SIG-M5 (cell line): ENCODE measurements at regions not wholly inside any gene's neighbourhood (a gene's known extent, or its start where the extent isn't known, plus 50 kb on each side); places are given as distances from the start of the nearest gene placed in this dataset.

Experiments
- DNase-seq: peaks from one replicate; lab custom pipeline; 2025; lab: John Stamatoyannopoulos, UW

DNA sequence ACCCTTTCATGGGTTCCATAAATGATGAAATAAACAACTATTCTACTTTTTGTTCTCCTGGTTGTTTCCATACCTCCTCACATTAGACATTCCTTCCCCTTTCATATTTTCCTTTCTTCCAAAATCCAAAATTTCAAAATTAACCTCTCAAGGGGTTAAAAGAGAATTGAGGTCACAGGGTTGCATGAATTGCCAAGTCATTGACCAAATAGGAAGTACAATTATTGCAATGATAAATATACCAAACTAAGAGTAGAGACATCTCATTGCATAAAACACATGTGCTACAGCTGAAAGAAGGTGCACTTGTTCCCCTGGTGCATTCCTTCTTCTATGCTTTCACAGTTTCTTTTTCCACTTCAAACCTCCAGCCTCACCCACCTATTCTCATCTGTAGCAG lies 136.1 kb downstream of the KCTD12 start:
- DNase-seq: no peak

DNA sequence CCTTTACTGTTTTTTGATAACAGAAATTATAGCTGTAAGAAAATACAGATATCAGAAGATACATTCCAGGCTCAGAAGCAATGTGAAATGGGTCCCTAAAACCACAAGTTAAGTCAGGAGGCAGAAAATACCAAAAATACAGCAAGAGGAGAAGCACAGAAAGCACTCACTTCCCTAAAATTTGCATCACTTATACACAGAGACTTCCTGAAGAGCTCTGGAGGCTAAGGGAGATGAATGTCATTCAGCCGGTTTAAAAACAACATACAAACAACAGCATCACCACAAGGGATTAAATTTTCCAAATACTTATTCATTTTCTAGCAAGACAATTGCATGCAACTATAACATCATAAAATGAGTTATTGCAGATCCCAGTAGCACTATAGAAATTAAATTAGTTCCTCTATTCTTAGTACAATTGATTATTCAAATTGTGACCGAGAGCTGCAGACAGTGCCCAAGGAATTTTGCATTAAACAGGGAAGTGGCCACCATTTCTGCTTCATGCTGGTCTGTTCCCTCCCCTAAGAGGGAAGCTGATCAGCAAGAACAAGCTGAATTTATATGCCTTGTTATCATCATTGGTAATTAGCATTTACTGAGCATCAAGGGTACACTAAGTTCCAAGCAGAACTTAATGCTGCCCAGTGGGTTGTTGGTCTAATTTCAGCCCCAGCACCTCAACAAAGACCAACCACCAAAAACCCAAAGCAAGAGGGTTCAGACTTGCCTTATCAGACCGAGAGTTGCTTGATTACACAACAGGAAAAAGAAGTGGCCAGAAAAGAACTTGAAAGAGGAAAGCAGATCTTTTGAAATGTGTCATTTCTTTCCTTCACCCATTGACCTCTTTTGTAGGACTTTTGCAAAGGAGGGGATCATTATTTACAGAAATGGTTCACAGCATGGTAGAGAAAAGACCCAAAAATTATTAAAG lies 140.7 kb downstream of the KCTD12 start:
- peak; percentile 94 for DNase-seq

DNA sequence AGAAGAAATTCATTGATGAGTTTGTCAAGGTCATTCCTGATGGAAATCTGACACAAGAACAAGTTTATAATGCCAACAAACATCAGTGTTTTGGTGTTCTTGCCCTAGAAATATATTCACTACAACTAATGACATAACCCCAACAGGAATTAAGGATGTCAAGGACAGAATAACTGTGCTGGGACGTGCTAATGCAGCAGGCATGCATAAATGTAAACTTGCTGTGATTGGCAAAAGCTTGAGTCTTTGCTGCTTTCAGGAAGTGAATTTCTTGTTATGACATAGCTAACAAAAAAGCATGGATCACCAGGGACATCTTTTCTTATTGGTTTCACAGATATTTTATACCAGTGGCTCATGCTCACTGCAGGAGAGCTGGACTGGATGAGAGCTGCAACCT lies 144.6 kb downstream of the KCTD12 start:
- DNase-seq: no peak

DNA sequence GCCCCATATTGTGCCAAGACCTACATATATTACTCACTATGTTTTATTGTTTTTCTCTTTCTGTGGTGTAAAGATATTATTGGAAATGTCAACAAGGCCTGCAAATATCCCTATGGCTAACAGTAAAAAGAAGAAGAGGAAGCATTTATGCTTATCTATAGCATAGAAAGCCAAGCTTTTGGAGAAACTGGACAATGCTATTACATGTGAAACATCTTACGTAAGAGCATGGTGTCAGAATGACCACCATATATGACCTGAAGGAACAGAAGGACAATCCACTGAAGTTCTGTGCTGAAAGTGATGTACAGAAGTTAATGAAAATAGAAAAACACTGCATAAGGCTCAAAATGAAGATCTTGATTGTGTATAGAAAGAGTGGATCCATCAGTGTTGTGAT lies 145.2 kb downstream of the KCTD12 start:
- no peak for DNase-seq

DNA sequence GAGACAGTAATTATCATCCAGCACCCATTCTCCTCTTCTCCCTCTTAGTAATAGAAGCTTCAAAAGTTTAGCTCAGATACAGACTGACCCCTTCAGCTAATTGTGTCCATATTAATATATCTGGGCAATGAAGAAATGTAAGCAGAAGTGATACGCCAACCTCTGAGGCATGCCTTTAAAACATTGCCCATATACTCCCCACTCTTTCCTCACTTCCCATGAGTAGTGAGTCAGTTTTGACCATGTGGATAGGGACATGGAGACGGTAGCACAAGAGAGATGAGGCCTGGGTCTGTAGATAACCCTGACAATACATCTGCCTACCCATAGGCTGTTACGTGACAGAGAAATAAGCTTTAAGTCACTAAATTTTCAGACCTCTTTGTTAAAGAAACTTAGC lies 147.6 kb downstream of the KCTD12 start:
- no peak for DNase-seq

DNA sequence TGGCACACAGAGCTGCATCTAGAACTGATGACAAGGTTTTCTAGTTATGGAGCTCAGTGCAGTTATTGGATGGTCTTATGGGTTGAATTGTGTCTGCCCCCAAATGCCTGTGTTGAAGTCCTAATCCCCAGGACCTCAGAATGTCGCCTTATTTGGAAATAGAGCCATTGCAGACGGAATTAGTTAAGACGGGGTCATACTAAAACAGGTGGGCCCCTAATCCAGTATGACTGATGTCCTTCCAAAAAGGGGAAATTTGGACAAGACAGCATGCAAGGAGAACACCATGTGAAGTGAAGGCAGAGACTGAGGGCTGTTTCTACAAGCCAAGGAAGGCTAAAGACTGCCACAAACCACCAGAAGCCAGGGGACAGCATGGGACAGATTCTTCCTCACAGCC lies 148.7 kb downstream of the KCTD12 start:
- DNase-seq: no peak

DNA sequence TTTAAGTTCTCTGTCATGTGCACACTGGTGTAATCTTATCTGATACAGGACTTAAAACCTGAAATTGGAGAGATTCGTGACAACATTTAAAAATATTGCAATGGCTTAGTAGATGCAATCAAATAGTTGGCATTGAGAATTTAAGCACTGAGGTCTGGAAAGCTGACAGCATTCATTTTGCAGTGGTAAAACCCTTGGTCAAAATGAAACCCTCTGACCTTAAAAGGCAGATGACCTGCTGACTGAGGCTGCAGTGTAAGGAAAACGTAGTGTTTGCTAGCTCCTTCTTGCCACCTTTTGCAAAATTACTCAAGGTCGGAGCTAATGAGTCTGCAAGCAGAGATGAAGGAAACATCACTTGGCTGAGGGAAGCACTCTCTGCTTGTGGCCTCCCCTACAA lies 150.6 kb downstream of the KCTD12 start:
- no peak for DNase-seq

DNA sequence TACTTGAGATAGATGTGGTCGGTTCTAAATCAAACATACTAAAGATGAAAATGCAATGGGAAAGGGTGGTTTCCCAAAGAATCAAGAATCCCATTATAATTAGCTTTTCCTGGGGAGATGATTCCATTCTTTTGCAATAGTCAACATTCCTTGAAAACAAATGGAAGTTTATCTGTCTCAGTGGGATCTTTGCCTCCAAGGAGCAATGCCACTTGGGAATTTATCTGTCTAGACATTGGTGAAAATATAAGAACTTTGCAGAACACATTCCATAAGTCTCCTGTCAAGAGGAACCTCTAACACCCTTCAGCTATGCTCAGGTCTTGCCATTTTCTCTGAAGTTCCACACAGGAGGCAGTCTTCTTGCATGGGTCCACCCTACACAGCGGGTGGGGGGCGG lies 152.5 kb downstream of the KCTD12 start:
- no peak for DNase-seq

DNA sequence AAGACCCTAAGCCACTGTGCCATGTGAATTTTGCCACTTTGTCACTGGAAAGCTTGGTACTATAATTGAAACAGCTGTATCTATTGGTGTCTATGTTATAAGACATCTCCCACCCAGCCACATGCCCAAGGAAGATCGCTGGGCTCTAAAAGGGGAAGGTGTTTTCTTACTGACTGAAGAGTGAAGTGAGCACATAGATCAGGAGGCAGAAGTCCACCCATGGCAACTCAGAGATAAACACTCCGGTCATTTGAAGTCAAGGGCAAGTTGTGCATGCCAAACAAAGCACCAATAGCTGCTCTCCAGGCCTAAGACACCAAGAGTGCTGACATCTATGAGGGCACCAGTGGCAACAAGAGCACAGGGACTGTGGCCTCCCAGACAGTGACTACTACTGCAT lies 153.8 kb downstream of the KCTD12 start:
- DNase-seq: no peak

DNA sequence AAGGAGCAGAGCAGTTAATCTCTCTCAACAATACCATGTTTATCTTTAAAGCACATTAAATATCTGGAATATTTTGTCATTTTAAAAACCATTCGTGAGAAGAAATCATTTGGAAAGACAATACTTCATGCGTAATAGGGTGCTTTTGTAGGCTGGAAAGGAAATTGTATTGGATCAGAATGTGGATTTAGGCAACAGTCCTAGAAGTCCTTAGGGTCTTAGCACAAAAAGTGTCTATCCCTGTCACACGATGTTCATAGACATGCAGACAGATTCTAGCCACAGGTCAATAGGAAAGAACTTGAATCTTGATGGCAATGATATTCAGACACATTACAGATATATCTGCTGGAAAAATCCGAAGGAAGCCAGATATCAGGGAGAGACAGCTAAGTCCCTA lies 156.0 kb downstream of the KCTD12 start:
- DNase-seq: no peak

DNA sequence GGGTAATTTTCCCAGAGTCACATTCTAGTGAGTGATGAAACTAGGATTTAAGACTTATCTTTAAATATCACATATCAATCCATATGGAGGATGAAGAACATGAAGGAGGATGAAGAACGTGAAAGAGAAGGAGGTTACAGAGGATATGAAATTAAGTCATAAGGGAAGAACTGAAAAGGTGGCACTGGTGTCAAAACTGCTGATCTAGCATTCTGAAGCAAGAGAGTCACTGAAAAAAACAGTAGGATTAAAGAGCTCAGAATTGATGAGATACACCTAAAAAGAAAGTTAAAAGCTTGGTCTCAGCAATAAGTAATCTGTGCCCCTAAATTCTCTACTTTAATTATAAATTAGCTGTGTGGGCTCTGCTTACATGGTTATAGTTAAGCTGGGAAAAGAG lies 156.5 kb downstream of the KCTD12 start:
- DNase-seq: no peak

DNA sequence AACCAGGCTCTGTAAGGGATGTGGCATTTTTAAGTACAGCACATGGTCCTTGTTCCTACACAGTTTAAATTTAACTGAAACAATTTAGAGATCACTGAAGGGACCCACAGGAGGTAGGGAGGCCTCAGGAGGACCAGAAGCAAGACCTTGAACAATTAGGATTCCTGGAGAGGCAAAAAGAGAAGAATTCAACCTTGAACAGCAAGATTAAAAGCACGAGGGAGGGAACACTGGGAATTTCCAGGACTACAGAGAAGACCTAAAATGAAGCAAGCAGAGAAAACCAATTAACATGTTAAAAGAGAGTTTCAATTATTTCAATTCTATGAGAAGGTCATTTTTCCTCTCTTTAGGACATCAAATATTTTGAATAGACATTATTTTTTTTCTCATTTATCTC lies 160.3 kb downstream of the KCTD12 start:
- no peak for DNase-seq

DNA sequence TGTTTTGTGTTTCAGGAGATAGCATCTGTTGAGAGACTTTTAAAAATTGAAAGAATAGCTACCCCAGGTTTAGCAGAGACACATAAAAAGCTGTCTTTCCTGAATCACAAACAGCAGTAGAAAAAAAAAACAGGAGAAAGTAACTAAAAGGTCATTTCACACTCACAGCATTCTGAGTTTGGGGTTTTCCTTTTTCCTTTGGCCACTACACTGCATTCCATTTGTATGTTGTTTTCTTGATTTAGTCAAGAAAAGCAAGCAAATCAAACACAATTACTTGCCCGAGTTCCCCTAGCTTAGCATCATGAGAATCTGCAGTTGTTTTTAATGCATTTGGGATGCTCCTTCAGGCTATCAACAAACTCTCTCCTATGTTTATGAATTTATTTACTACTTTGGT lies 161.0 kb downstream of the KCTD12 start:
- DNase-seq: no peak

DNA sequence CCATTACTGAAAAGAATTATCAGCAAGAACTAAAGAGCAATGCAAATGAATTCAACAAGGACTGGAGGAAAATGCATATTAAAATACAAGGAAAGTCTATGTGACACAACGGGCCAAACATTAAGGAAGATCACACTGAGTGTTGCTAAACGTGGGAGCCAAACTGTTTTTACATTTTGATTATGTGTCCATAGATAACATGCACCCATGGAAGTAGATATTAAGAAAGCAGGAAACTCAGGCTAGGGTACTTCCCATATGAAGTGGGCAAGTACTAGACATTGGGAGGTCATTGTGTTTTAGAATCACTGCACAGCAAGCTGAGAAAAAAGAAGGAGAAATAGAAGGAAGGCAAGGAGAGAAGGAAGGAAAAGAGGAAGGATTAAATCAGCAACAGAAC lies 161.8 kb downstream of the KCTD12 start:
- no peak for DNase-seq

DNA sequence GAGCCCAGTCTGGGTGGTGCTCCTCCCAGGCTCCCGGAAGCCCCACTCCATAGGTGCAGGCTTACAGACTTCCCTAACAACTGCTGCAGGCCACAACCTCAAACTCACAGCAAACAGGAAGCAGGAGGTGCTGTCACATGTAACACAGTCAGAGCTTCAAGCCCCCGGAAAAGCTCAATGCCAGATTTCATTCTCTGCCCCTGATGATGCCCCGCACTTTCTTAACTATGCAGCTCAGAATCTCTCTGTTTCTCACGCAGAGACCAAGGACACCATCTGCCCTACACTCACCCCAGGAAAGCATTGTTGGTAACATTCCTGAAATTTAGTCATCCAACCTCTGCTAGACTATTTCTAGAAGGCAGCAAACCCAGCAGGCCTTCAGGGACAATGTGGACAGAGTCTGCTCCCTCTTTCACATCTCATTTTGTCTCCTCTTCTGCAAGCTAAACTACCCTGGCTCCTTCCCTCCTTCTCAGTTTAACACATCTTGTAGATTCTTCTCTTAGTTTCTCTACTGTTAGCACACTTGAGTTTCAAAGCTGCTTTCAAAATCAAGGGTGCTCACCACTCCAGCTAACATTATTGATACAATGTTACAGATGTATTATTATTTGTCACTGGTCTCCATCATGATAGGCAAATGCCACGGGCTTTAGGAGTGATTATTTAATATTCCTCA lies 162.5 kb downstream of the KCTD12 start:
- no peak for DNase-seq

DNA sequence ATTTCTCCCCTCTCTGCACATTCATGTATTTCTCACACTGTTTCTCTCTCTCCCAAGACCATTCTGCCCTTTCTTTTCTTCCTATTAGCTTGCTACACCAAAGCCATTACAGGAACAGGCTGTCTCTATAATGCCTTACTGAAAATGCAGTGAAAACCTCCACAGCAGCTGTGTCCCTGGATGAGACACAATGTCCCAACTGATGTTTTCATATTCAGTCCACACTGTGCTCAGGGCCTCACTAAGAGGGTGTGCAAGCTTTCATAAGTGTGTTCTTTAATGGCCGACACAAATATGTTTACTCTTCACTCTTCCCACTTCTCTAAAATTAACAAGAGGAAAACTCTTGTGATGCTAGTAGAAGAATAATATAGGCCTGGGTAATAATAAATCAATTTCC lies 163.4 kb downstream of the KCTD12 start:
- no peak for DNase-seq

DNA sequence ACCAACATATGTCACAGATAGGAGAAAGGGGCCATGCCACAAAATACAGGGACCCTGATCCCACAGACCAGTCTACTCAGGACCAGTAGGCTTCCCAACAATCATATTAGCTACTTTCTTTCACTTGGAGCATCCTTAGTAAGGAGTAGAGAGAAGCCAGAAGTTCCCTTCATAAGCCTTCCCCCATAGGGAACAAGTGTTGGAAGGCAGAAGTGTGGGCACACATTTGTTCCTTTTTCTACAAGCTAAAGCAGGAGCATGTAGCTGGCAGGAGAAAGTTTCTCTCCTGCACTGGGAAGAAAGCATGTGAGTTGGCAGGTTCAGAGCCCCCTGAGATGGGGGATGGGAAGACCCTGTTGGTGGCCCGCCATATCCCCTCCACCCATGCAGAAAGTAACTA lies 165.4 kb downstream of the KCTD12 start:
- DNase-seq: no peak

DNA sequence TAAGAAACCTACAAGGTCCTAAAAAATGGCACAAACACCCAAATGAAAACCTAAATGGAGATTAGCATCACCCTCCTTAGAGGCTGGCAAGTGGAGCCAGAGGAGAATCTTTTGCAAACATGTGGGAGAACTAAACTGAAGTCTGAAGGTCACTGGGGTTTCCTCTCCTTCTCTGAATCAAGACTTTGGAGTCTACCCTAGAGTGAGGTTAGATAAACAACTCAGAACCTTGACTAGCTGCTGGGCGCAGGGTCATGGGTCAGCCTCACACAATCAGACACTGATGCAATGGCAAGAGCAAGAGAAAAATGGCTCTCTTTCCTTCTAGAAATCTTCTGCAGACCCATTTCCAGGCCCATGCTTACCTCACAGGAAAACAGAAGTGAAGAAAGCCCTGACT lies 165.8 kb downstream of the KCTD12 start:
- no peak for DNase-seq

DNA sequence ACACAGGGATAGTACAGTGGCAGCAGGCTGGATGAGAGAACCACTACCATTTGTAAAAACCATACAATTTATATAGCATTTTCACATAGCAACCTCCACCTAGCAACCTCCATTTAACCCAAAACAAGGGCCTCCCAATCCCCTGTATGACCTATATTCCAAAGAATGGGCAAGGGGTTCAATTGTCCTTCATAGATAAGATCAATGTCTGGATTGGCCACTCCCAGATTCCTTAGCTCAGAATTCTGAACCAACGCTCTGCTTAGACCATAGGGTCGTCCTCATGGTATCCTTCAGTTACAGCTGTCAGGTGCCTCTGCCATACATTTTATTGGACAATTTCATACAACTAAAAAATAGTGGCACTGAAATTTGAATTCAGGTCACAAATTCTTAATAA lies 166.2 kb downstream of the KCTD12 start:
- no peak for DNase-seq

DNA sequence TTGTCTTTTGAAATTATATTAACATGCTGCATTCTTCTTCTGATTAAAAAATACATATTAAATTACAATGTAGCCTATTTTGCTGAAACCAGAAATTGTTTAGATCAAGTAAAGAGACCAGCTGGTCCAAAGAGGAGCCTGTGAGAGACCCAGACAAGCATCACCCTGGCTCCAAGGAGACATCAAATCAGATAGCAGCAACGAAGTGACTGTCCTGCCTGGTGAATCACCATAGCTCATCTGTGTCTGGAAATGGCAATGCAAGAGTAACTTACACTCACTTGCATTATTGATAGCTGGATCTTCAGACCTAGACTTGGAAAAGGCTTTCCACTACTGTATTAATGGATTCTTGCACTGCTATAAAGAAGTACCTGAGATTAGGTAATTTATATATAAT lies 169.1 kb downstream of the KCTD12 start:
- DNase-seq: no peak

DNA sequence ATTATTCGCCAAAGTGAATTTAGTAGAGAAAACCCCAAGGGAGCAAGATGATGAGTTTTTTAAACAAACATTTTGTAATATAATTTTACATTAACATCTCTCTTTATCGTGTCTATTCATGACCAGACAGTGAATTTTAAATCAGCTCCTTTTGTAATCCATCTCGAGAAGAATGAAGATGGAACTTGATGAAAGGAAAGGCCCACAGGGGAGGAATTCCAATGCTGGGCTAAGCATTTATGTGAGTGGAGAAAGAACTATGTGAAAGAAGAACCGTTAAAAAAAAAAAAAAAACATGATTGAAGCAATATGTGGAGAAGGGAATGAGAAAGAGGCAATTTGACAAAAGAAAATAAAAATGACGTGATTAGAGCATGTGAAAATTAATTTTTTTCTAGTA lies 170.6 kb downstream of the KCTD12 start:
- no peak for DNase-seq

DNA sequence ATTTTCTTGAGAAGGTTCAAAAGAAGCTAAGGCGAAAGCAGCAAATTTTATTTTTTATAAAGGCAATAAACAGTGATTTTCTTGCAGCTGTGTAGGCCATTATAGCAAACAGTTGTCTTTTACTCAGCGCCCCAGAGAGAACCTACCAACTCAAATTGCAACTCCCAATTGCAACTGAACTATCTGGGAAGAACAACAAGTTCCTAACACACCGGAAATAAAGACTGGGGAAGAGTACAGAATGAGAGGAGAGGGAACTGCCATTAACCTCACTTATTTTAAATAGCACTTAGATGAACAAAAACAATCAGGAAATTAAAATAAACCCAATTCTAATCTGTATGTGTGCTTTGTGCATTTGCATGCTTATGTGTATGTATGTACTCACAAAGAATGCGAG lies 171.1 kb downstream of the KCTD12 start:
- no peak for DNase-seq

DNA sequence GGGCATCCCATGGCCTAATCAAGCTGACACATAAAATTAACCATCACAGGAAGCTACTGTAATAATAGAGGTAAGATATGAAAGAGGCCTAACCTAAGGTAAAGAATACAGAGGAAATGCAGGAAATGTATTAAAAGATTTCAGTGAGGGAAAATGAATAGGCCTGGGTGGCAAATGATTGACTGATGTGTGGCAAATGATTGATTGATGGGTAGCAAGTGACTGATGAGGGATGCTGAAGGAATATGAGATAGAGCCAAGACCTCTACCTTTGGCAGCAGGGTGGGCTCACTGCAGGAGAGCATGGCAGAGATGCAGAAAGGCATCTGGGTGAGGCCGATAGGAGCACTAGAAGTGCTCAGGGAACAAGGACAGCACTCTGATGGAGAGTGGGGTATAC lies 172.9 kb downstream of the KCTD12 start:
- DNase-seq: no peak
